ENCODE measurements at regions not wholly inside any gene's neighbourhood (a gene's known extent, or its start where the extent isn't known, plus 50 kb on each side); places are given as distances from the start of the nearest gene placed in this dataset.

- Mint-ChIP-seq H3K27me3 (ENCODE audit: insufficient read depth, low read depth) (peaks cover 4% of the 10 kb centered on the region), H3K27ac (no peak overlapping the region)
These were observed 454.9 kb downstream of the BTBD3 start for GRCh38 chr20:12372557-12372956.

GRCh38 chr20:12375967-12376366, 458.3 kb downstream of the BTBD3 start:
- Mint-ChIP-seq H3K36me3 (no peaks in the 10 kb centered on the region), H3K4me1 (peaks cover 11% of the 10 kb centered on the region), H3K9me3 (no peaks in the 10 kb centered on the region), H3K27me3 (ENCODE audit: insufficient read depth, low read depth) (peaks cover 2% of the 10 kb centered on the region), H3K4me3 (no peak overlapping the region), H3K27ac (no peak overlapping the region)
- no peaks in the 10 kb centered on the region for H4K20me1 ChIP-seq (ENCODE audit: low read depth)
- H3K4me3 ChIP-seq: no peak overlapping the region
- no peaks in the 10 kb centered on the region for H3K9me3 ChIP-seq (ENCODE audit: low read depth)
- no peaks in the 10 kb centered on the region for H3K79me2 ChIP-seq (ENCODE audit: low read depth)
- no peak overlapping the region for H3K9ac ChIP-seq
- DNase-seq (ENCODE audit: low spot score): no peak
- no peaks in the 10 kb centered on the region for H3K36me3 ChIP-seq
- no peaks in the 10 kb centered on the region for H3F3A ChIP-seq (ENCODE audit: low read depth)
- no peak overlapping the region for H2AFZ ChIP-seq (replicated peaks)
- H3K4me1 ChIP-seq: peaks cover 12% of the 10 kb centered on the region
- no peaks in the 10 kb centered on the region for H3K27me3 ChIP-seq
- no peak for TF ChIP-seq EZH2phosphoT487 (IDR thresholded peaks at IDR 0.05)
- TF ChIP-seq CTCF (IDR thresholded peaks at IDR 0.05): no peak
- TF ChIP-seq EZH2 (IDR thresholded peaks at IDR 0.05): no peak
- H3K27ac ChIP-seq: no peak overlapping the region
- no peak overlapping the region for H3K4me2 ChIP-seq

More at GRCh38 chr20:12372557-12372956, 454.9 kb downstream of the BTBD3 start:
- Histone ChIP-seq H3K27me3 (no peaks in the 10 kb centered on the region), H3K4me2 (no peak overlapping the region), H3K4me1 (peaks cover 12% of the 10 kb centered on the region), H3F3A (ENCODE audit: low read depth) (no peaks in the 10 kb centered on the region), H4K20me1 (ENCODE audit: low read depth) (no peaks in the 10 kb centered on the region), H2AFZ (replicated peaks) (no peak overlapping the region), H3K9me3 (ENCODE audit: low read depth) (no peaks in the 10 kb centered on the region), H3K79me2 (ENCODE audit: low read depth) (no peaks in the 10 kb centered on the region), H3K27ac (no peak overlapping the region), H3K36me3 (no peaks in the 10 kb centered on the region), H3K9ac (no peak overlapping the region), H3K4me3 (no peak overlapping the region)
- Mint-ChIP-seq H3K4me1 (peaks cover 4% of the 10 kb centered on the region), H3K4me3 (no peak overlapping the region), H3K36me3 (no peaks in the 10 kb centered on the region), H3K9me3 (no peaks in the 10 kb centered on the region)
- DNase-seq (ENCODE audit: low spot score): no peak
- TF ChIP-seq EZH2phosphoT487 (IDR thresholded peaks at IDR 0.05): no peak
- TF ChIP-seq EZH2 (IDR thresholded peaks at IDR 0.05): no peak
- TF ChIP-seq CTCF (IDR thresholded peaks at IDR 0.05): no peak

DNA sequence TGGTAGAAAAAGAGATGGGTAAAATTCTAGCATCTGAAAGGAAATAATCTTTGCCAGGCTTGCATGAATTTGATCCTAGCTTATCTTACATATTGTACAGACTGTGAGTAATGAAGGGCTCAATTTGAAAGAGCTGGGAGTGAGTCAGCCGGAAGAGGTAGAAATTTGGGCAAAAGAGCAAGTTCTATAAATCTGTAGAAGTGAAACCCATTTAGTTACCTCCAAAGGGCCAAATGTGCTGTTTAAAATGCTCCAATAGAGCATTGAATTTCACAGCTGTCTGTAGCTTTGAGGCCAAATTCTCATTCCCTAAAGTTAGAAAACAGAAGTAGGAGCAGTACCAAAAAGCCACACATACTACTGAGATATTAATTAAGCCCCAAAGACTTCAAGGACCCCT, 466.1 kb downstream of the BTBD3 start:
- no peaks in the 10 kb centered on the region for H3K79me2 ChIP-seq (ENCODE audit: low read depth)
- H3K9me3 ChIP-seq (ENCODE audit: low read depth): no peaks in the 10 kb centered on the region
- Mint-ChIP-seq H3K9me3 (no peaks in the 10 kb centered on the region), H3K36me3 (no peaks in the 10 kb centered on the region), H3K4me3 (no peak overlapping the region), H3K27me3 (ENCODE audit: insufficient read depth, low read depth) (no peaks in the 10 kb centered on the region), H3K27ac (no peak overlapping the region), H3K4me1 (peaks cover 13% of the 10 kb centered on the region)
- no peak overlapping the region for H3K4me3 ChIP-seq
- no peak for DNase-seq (ENCODE audit: low spot score)
- TF ChIP-seq EZH2 (IDR thresholded peaks at IDR 0.05) (no peak), EZH2phosphoT487 (IDR thresholded peaks at IDR 0.05) (no peak), CTCF (IDR thresholded peaks at IDR 0.05) (no peak)
- no peak overlapping the region for H3K4me2 ChIP-seq
- no peaks in the 10 kb centered on the region for H3K36me3 ChIP-seq
- H3F3A ChIP-seq (ENCODE audit: low read depth): no peaks in the 10 kb centered on the region
- H3K4me1 ChIP-seq: no peaks in the 10 kb centered on the region
- no peaks in the 10 kb centered on the region for H3K27me3 ChIP-seq
- no peaks in the 10 kb centered on the region for H4K20me1 ChIP-seq (ENCODE audit: low read depth)
- no peak overlapping the region for H3K9ac ChIP-seq
- H2AFZ ChIP-seq (replicated peaks): no peak overlapping the region
- no peak overlapping the region for H3K27ac ChIP-seq
